Liver (tissue), 7 donors: ENCODE measurements at regions not wholly inside any gene's neighbourhood (a gene's known extent, or its start where the extent isn't known, plus 50 kb on each side); places are given as distances from the start of the nearest gene placed in this dataset.

ENCODE experiments used
- DNase-seq: peaks from one replicate; pipeline ENCODE4 v3.0.0-alpha.2; 2017; ENCODE audit warnings: low spot score
- H3K27ac ChIP-seq, 2 donors: one replicate each; pipeline ENCODE4 v1.7.0; 2013; ENCODE audit warnings: inconsistent platforms in 2 of 2, low read length in 2 of 2, control low read depth in 1 of 2, low read depth in 1 of 2, mild to moderate bottlenecking in 1 of 2
- H3K27me3 ChIP-seq, 4 donors: one replicate each; pipeline versions ENCODE4 v1.6.1 to v1.7.0; 2013; ENCODE audit warnings: low read length in 3 of 4, inconsistent platforms in 1 of 4, mild to moderate bottlenecking in 1 of 4, moderate library complexity in 1 of 4; ENCODE audit not compliant: control insufficient read depth in 4 of 4, insufficient read depth in 4 of 4
- H3K36me3 ChIP-seq, 4 donors: one replicate each; pipeline versions ENCODE4 v1.6.1 to v1.7.0; 2013; ENCODE audit warnings: low read length in 3 of 4, mild to moderate bottlenecking in 3 of 4, low read depth in 1 of 4, moderate library complexity in 1 of 4; ENCODE audit not compliant: control insufficient read depth in 4 of 4, insufficient read depth in 3 of 4
- H3K4me1 ChIP-seq, 4 donors: one replicate each; pipeline versions ENCODE4 v1.6.1 to v1.7.0; 2013; ENCODE audit warnings: low read length in 3 of 4, mild to moderate bottlenecking in 3 of 4, moderate library complexity in 1 of 4; ENCODE audit not compliant: control insufficient read depth in 4 of 4, insufficient read depth in 4 of 4
- H3K4me3 ChIP-seq, 3 donors: one replicate each; pipeline versions ENCODE4 v1.6.1 to v1.7.0; 2013; ENCODE audit warnings: low read length in 3 of 3, control low read depth in 1 of 3, low read depth in 1 of 3, mild to moderate bottlenecking in 1 of 3
- H3K9ac ChIP-seq, 2 donors: one replicate each; pipeline ENCODE4 v1.7.0; 2013; ENCODE audit warnings: low read length in 2 of 2, mild to moderate bottlenecking in 2 of 2, moderate library complexity in 2 of 2, control low read depth in 1 of 2, low read depth in 1 of 2
- H3K9me3 ChIP-seq, 4 donors: one replicate each; pipeline versions ENCODE4 v1.6.1 to v1.7.0; 2013; ENCODE audit warnings: low read length in 3 of 4; ENCODE audit not compliant: control insufficient read depth in 4 of 4
- EGR1 ChIP-seq, 2 donors: IDR thresholded peaks; 2 replicates each; pipeline ENCODE4 v1.6.1; 2016 to 2018; ENCODE audit warnings: antibody characterized with exemption in 2 of 2, low read depth in 2 of 2
- HNF4G ChIP-seq: IDR thresholded peaks from 2 replicates; pipeline ENCODE4 v1.6.1; 2016; ENCODE audit warnings: antibody characterized with exemption
- JUND ChIP-seq, 2 donors: IDR thresholded peaks; 2 replicates each; pipeline ENCODE4 v1.6.1; 2016; ENCODE audit warnings: antibody characterized with exemption in 2 of 2
- MAX ChIP-seq: IDR thresholded peaks from 2 replicates; pipeline ENCODE4 v1.6.1; 2016; ENCODE audit warnings: antibody characterized with exemption
- REST ChIP-seq: IDR thresholded peaks from 2 replicates; pipeline ENCODE4 v1.6.1; 2016; ENCODE audit warnings: antibody characterized with exemption, mild to moderate bottlenecking
- RXRA ChIP-seq, 2 donors: IDR thresholded peaks; 2 replicates each; pipeline ENCODE4 v1.6.1; 2017 to 2018; ENCODE audit warnings: antibody characterized with exemption in 2 of 2, mild to moderate bottlenecking in 1 of 2
- TAF1 ChIP-seq: conservative IDR thresholded peaks from 2 replicates; pipeline ENCODE4 v1.6.1; 2016; ENCODE audit warnings: antibody characterized with exemption, mild to moderate bottlenecking
- YY1 ChIP-seq: IDR thresholded peaks from 2 replicates; pipeline ENCODE4 v1.6.1; 2016; ENCODE audit warnings: antibody characterized with exemption, mild to moderate bottlenecking
- WGBS: extraction: QIAGEN DNeasy Blood & Tissue Kit; methylation state at CpG from one replicate; pipeline ENCODE4 v1.1.7; 2013; 5-methylcytosine and 5-hydroxymethylcytosine counted together
- TF ChIP-seq, protein P1 (sequence below): IDR thresholded peaks from 2 replicates; pipeline ENCODE4 v1.6.1; 2016; ENCODE audit warnings: antibody characterized with exemption
- TF ChIP-seq, protein P2 (sequence below): IDR thresholded peaks from 2 replicates; pipeline ENCODE4 v1.6.1; 2016; ENCODE audit warnings: antibody characterized with exemption
- donor health status: healthy.
- donor health status: healthy.
- donor health status: healthy.
- donor health status: healthy.

- Histone ChIP-seq H3K9me3 (no peaks in the 10 kb centered on the region), H3K9ac (no peak overlapping the region), H3K27ac (no peak overlapping the region), H3K27me3 (no peaks in the 10 kb centered on the region), H3K4me1 (peaks cover 0 to 1% (median 0%) of the 10 kb centered on the region in 4 donors), H3K4me3 (no peak overlapping the region), H3K36me3 (no peaks in the 10 kb centered on the region)
- no peak for DNase-seq
- TF ChIP-seq EGR1 (IDR thresholded peaks at IDR 0.05; ENCODE audit: low read depth in 2 of 2) (no peak), JUND (IDR thresholded peaks at IDR 0.05) (no peak), TAF1 (no peak), MAX (no peak)
- TF ChIP-seq, protein P1, sequence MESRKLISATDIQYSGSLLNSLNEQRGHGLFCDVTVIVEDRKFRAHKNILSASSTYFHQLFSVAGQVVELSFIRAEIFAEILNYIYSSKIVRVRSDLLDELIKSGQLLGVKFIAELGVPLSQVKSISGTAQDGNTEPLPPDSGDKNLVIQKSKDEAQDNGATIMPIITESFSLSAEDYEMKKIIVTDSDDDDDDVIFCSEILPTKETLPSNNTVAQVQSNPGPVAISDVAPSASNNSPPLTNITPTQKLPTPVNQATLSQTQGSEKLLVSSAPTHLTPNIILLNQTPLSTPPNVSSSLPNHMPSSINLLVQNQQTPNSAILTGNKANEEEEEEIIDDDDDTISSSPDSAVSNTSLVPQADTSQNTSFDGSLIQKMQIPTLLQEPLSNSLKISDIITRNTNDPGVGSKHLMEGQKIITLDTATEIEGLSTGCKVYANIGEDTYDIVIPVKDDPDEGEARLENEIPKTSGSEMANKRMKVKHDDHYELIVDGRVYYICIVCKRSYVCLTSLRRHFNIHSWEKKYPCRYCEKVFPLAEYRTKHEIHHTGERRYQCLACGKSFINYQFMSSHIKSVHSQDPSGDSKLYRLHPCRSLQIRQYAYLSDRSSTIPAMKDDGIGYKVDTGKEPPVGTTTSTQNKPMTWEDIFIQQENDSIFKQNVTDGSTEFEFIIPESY: no peak
- WGBS: 86% methylated on average over 3 of the region's 3 CpGs
These were observed 493.6 kb upstream of the USP24 start for GRCh38 chr1:55708781-55709180.

DNA sequence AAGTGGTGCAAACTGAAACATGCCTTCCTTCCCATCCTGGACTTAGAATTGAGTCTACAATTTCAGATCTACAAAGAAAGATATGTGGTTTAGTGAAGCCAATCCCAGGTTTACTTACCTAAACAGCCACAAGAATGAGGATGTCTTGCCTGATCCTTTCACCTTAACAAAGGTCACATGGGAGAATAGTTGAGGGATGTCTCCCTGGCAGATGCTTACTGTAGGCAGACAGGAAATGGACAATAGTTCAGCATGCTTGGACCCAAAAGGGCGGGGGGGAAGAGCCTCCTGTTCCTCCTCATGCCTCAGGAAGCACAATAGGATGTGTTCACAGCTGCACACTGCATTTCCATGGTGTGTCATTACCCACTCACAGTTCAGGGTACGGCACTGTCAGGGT, 492.7 kb upstream of the USP24 start:
- H3K4me3 ChIP-seq: no peak overlapping the region
- H3K36me3 ChIP-seq: no peaks in the 10 kb centered on the region
- WGBS: 89% methylated on average over 2 of the region's 2 CpGs
- peaks cover 0 to 1% (median 0%) of the 10 kb centered on the region in 4 donors for H3K4me1 ChIP-seq
- no peak overlapping the region for H3K27ac ChIP-seq
- no peaks in the 10 kb centered on the region for H3K27me3 ChIP-seq
- H3K9me3 ChIP-seq: no peaks in the 10 kb centered on the region
- H3K9ac ChIP-seq: no peak overlapping the region
- no peak for DNase-seq
- no peak for TF ChIP-seq HNF4G
- no peak for TF ChIP-seq YY1
- TF ChIP-seq RXRA (IDR thresholded peaks at IDR 0.05): no peak
- TF ChIP-seq, protein P2, sequence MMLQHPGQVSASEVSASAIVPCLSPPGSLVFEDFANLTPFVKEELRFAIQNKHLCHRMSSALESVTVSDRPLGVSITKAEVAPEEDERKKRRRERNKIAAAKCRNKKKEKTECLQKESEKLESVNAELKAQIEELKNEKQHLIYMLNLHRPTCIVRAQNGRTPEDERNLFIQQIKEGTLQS: no peak
- TF ChIP-seq TAF1: no peak

GRCh38 chr1:55707196-55707595, 492.0 kb upstream of the USP24 start:
- peaks cover 0 to 1% (median 0%) of the 10 kb centered on the region in 4 donors for H3K4me1 ChIP-seq
- no peaks in the 10 kb centered on the region for H3K36me3 ChIP-seq
- no peak overlapping the region for H3K9ac ChIP-seq
- H3K4me3 ChIP-seq: no peak overlapping the region
- no peak for DNase-seq
- H3K27me3 ChIP-seq: no peaks in the 10 kb centered on the region
- no peaks in the 10 kb centered on the region for H3K9me3 ChIP-seq
- TF ChIP-seq RXRA (IDR thresholded peaks at IDR 0.05) (no peak), REST (no peak)
- H3K27ac ChIP-seq: no peak overlapping the region
